IPS-NIHi11 (cell line): ENCODE measurements at regions not wholly inside any gene's neighbourhood (a gene's known extent, or its start where the extent isn't known, plus 50 kb on each side); places are given as distances from the start of the nearest gene placed in this dataset.

Source experiments
- DNase-seq: peaks from one replicate; pipeline ENCODE4 v3.0.0; 2012; ENCODE audit warnings: mixed read lengths, low spot score

- DNase-seq, result no peak
Measured at GRCh38 chr20:1790386-1790785, 104.8 kb upstream of the SIRPA start.

- DNase-seq, result no peak
Measured at GRCh38 chr20:1788044-1788443, 107.2 kb upstream of the SIRPA start.

- DNase-seq, result no peak
Measured at GRCh38 chr20:1786486-1786885, 108.7 kb upstream of the SIRPA start.

- no peak for DNase-seq
Measured at GRCh38 chr20:1784586-1784985, 110.6 kb upstream of the SIRPA start.

- no peak for DNase-seq
Measured at GRCh38 chr20:1783245-1783644, 112.0 kb upstream of the SIRPA start.

GRCh38 chr20:1782181-1782580 lies 113.0 kb upstream of the SIRPA start:
- DNase-seq, result no peak

- no peak for DNase-seq
Measured at GRCh38 chr20:1779567-1779966, 115.6 kb upstream of the SIRPA start.

- no peak for DNase-seq
Measured at GRCh38 chr20:1778338-1778737, 116.9 kb upstream of the SIRPA start.

- no peak for DNase-seq
Measured at GRCh38 chr20:1777476-1777820, 117.8 kb upstream of the SIRPA start.

GRCh38 chr20:1776681-1777475 lies 118.3 kb upstream of the SIRPA start:
- DNase-seq, result peak; percentile 85

- no peak for DNase-seq
Measured at GRCh38 chr20:1775117-1775516, 117.5 kb upstream of the SIRPG start.

- DNase-seq, result no peak
Measured at GRCh38 chr20:1774479-1774878, 116.9 kb upstream of the SIRPG start.

- DNase-seq, result no peak
Measured at GRCh38 chr20:1773816-1774215, 116.2 kb upstream of the SIRPG start.

- no peak for DNase-seq
Measured at GRCh38 chr20:1769491-1769890, 111.9 kb upstream of the SIRPG start.

- DNase-seq, result no peak
Measured at GRCh38 chr20:1766731-1767130, 109.2 kb upstream of the SIRPG start.

GRCh38 chr20:1764136-1765033 lies 106.8 kb upstream of the SIRPG start:
- DNase-seq, result peak; percentile 72

- no peak for DNase-seq
Measured at GRCh38 chr20:1761598-1761997, 104.0 kb upstream of the SIRPG start.

GRCh38 chr20:1761116-1761515 lies 103.5 kb upstream of the SIRPG start:
- no peak for DNase-seq

- DNase-seq, result no peak
Measured at GRCh38 chr20:1758765-1759164, 101.2 kb upstream of the SIRPG start.

GRCh38 chr20:1757606-1758512 lies 100.3 kb upstream of the SIRPG start:
- no peak for DNase-seq

- no peak for DNase-seq
Measured at GRCh38 chr20:1757072-1757471, 99.5 kb upstream of the SIRPG start.

GRCh38 chr20:1754749-1755148 lies 97.2 kb upstream of the SIRPG start:
- no peak for DNase-seq
